Hematopoietic multipotent progenitor cell treated with erythropoietin and hydrocortisone succinate and interleukin-3 and kit ligand, for 6 days (in vitro differentiated cells): ENCODE measurements at regions not wholly inside any gene's neighbourhood (a gene's known extent, or its start where the extent isn't known, plus 50 kb on each side); places are given as distances from the start of the nearest gene placed in this dataset.
A peak's percentile ranks its signal among the peaks of the same experiment; 100 is the strongest.

Experiments
- DNase-seq: peaks from one replicate; pipeline ENCODE4 v3.0.0-alpha.2; 2015

DNA sequence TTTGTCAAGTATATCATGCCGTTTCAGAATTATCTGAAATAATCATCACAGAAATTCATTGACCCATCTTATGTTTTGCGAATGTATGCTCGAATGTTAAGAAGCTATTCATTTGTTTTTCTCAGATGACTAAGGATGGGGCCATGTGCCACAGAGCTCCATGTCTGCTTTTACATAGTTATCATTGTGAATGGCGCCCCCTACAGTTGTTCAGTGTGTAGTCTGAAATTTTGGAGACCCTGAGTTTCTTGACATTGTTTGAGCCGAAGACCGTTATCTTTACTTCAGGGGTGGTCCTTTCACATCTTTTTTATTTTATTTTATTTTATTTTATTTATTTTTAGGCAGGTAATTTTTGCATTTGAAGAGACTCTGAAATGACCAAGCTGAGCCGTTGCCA, 972.0 kb upstream of the RBFOX1 start:
- no peak for DNase-seq

DNA sequence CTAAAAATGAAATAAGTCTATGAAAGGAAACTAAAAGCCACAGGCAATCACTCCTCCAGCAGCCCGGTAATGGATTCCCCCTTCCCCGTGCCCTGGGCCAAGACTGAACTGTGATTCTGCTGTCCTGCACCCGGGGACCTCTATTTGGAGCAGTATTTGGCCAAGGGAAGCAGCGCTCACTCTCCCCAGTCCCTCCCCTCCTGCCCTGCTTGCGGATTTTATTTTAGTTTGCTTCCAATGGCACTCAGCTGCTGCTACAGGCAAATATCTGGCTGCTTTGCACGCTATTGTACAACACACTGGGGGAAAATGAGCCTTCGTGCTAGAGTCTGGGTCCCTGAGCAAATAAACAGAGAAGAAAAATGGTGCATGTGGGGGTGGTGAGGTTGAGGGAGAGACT, 975.7 kb upstream of the RBFOX1 start:
- no peak for DNase-seq

DNA sequence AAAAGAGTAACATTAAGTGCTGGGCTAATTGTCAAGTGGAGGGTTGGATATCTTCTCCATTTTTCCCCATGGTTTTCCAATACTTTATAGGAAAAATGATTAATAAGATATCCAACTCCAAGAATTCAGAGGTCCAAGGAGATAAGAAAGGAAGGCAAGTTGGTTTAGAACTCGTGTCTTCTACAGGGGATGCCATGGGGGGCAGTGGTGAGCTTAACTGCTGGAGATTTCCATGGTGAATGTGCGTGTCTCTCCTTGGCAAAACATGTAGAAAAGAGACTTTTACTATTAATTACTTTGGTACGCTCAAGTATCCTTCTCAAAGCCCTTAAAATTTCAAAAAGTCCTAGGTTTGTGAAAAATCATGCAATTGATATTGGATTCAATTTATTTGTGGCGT, 982.9 kb upstream of the RBFOX1 start:
- no peak for DNase-seq

DNA sequence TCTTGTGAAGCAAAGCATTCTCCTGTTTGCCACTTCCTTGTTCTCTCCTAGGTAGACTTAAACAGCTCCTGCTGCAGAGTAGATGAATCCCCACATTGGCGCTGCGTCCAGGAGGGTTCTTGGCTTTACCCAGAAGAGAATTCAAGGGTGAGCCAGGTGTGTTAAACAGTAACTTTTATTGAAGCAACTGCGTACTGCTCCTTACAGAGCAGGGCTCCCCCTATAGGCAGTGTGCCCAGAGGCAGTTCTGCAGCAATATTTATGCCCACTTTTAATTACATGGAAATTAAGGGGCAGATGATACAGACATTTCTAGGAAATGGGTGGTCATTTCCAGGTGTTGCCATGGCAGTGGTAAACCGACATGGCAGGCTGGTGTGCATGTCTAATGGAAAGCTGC, 987.6 kb upstream of the RBFOX1 start:
- DNase-seq, result no peak

DNA sequence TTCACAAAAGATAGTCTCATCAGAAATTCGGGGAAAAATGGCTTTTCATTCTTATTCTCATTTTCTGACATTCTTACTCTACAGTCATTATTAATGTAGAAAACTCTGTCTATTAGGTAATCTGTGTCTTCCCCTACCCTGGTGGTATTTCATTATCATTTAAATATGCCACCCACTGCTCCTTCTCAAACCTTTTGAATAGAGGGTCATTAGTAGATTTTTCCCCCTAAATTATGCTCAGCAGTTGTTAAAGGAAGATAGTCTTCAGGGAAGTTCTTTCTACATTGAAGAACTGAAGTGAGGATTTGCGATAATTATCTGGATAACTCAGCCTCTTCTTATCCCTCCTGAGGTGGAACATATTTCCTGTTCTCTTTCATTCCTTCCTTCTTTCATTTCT, 989.5 kb upstream of the RBFOX1 start:
- DNase-seq, result no peak

DNA sequence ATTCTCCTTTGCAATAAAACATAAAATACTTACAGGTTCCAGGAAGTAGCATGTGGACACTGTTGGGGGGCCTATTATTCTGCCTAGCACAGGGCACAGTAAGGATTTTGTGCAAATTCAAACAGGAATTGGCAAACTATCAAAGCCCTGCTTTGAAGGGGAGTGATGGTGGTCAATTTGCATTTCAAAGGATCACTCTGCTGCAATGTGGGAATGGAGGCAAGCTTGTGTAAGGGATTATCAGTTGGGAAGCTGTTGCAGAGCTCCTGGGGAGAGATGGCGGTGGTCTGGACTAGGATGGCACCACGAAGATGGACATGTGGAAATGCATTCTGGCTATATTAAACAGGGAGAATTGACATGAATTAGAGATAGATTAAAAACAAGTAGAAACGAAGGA, 990.7 kb upstream of the RBFOX1 start:
- no peak for DNase-seq

DNA sequence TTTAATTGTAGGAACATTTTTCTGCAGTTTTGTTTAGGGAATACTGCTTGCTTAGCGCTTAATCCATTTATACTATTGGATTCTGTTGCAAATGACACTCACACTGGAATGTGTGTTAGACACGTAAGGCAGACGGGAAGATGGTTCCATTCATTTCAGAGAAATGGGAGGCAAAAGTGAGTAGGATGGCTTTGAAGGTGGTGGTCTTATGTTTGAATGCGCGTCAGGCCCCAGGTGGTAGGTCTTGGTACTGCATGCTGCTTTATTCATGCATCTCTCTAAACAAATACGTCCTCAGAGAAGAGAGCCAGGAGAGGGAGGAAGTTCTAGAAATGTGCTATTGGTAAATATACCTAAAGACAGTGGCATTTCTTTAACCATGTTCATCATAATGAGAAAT, 997.6 kb upstream of the RBFOX1 start:
- peak; percentile 31 for DNase-seq

DNA sequence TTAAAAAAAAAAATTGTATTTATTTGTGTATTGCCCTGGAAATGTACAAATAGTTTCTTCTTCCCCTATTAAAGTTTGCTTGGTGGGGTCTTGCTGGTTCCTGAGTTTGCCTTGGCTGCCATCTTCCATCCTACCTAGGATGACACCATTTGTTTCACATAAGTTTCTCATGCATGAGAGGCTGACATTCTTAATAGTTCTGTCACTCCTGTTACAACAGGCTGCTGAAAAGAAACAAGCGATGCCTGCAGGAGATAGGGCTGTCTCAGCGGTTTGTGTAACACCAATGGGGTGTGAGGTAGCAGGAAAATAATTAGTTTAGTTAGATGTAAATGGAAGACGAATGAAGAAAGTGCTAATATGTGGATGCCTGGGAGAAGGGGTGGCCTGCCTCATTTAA, 1000.9 kb upstream of the RBFOX1 start:
- DNase-seq, result no peak

DNA sequence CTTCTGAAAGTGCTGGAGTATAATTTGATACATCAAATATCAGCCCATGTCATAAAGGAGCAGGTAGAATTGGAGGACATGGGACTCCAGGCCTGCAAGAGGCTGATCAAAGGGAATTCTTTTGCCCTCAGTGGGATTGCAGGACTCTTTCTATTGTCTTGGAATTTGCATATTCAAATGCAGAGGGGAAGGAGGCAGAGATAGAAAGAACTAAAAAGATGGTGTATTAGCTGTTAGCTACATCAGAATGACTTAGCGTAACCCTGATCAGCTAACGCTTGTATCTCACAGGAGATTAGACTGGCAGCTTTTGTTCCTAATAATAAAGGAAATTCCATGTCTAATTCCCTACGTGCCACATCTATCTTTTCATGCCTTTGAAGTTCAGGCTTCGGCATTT, 1014.7 kb upstream of the RBFOX1 start:
- no peak for DNase-seq

DNA sequence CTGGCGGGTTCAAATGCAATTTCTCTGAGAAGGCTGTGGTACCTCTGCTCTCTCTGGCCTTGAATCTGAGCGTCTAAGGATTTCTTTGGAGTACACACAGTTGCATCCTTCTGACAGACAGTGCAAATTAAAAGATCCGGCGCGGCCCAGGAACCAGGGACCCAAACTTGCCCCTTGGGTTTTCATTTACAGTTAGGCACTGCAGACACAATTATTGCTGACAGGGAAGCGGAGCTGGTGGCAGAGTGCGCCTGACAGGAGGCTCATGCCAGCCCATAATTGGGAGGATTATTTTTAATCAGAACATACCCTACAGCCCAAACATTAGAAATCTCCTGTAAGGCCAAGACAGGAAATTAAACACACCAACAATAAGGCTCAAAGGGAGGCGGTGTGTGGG, 1023.4 kb upstream of the RBFOX1 start:
- DNase-seq, result no peak

DNA sequence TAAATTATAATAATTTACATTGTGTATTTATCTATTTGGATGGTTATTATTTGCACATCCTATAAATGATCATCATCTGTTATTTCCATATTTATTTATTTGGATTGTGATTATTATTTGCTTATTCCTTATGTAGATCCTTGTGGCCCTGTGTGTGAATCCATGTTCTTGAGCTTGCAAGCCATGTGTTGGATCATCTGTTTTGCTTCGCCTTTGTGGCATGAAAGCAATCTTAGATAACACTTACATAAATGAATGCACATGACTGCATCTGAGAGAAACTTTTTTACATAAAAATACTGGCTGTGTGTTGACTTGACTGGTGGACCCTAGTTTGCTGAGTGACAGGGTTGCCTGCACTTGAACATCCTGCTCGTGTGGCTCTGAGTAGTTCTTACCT, 1024.5 kb upstream of the RBFOX1 start:
- no peak for DNase-seq

DNA sequence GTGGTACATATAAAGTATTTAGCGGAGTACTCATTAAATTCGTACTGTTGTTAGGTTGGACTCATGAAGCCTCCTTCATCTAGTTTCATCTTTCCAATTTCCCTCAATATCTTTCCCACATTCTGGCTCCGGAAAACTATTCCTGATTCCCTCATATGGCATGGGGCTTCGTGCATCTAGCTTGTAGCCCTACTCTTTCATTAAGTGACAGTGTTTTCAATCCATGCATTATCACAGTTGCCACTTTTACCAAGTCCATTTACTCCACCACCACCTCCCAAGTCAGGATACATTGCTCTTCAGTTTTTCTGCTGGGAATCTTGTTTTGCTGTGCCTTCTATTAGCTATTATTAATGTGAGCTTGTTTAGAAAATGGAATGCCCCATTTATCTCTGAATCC, 1032.1 kb upstream of the RBFOX1 start:
- no peak for DNase-seq

DNA sequence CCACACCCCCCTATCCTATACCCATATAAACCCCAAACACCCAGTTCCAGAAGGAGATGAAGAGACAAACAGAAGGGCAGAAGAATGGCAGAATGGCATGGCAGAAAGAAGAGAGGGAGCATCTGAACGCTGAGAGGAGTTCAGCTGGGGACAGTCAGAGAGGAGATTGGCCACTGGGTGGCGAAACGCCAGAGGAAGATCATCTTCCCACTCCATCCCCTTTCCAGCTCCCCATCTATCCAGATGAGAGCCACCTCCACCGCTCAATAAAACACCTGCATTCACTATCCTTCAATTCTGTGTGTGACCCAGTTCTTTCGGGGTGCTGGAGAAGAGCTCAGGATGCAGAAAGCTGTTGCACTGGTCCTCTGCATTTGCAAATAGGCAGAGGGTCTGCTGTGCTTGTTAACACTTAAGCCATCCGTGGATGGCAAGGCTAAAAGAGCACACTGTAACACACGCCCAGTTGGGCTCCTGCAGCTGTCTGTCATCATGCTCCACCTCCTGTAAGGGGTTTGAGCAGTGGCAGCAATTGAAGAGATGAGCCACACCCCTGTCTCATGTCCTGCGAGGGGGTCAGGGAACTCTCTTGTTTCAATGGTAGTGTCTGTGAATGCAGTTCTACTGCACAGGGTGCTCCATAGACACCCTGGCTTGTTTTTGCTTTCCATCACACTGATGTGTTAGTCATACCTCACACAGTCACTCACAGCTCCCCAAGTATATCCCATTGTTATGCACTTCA, 1034.8 kb upstream of the RBFOX1 start:
- DNase-seq, result no peak

DNA sequence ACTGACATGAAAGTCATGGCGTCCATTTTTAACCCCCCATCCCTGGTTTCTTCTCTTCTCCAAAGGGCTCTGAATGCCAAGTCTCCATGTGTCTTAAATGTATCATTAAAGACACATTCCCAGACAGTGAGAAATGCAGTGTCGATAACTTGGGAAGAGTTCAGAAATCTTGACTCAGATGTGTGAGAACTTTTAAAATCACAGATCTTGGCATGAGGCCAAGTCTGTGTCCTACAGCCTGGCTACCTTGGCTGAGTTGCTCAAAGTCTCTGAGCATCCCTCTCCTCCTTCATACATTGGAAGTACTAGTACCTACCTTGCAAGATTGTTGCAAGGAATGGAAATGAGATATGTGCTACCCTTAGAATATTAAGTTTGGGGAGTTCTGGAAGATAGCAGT, 1046.5 kb upstream of the RBFOX1 start:
- DNase-seq, result no peak

DNA sequence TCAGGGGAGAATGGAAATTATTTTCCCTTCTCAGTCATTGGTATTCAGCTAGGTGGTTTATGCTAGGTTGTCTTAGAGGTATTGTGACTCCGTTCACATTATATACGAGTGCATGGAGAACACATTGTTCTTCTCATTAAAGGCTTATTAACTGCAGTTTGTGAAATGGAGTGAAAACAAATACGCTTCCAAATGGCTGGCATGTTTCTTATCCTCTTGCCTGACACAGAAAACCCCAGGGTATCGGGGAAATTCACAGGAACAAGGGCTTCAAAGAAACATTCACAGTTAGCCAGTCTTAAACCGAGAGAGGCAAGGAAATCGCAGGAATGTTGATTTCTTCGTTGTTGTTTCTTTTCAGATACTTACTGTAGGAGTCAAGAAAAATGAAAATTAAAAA, 1047.9 kb upstream of the RBFOX1 start:
- DNase-seq, result no peak

DNA sequence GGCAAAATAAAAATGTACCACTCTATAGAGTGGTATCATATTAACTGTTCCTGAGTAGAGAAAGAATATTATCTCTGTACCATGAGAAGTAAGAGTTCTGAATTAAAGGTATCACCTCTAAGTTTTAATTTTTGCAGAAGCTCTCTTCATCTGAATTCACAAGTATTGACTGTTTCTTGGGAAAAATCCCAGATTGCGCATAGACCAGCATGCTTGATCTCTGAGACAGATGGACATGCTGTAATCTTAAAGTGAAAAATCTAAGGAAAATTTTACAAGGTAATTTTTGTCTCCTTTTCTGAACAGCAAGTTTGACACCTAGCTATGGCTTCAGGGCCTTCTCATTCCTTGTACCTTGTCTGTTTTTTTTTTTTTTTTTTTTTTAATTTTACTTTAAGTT, 1050.7 kb upstream of the RBFOX1 start:
- no peak for DNase-seq

DNA sequence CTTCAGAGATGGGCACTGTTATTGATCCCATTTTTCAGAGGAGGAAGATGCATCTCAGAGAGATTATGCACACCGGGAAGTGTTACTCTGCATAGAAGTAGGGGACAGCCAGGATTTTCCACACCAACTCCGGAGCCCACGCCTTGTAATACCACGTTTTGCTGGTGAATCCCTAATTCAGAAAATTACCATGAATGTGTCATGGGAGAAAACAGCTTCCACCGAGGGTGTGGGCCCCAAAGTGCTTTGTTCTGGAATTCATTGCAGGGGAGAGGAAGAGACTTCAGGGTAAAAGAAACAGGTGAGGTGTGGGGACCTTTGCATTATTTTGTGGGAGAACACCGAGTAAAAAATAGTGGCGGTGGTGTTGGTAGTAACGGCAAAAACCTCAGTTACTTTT, 1051.4 kb upstream of the RBFOX1 start:
- DNase-seq, result no peak

DNA sequence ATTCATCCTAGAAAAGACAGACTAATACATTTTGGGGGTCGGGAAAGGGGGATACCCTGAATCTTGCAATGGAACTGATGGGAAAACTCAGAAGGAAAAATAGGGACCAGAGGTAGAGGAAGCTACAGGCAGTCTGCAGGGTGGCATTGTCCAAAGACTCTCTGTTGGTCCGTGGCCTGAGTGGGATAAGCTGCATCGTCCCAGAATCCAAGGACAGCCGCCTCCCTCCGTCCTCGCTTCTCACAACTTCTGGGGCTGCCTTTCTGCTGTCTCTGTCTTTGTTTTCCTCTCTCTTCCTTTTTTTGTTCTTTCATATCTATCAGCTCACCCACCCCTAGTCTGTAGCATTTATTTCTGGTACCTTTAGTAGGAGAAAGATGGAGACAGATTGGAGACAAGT, 1052.6 kb upstream of the RBFOX1 start:
- no peak for DNase-seq

DNA sequence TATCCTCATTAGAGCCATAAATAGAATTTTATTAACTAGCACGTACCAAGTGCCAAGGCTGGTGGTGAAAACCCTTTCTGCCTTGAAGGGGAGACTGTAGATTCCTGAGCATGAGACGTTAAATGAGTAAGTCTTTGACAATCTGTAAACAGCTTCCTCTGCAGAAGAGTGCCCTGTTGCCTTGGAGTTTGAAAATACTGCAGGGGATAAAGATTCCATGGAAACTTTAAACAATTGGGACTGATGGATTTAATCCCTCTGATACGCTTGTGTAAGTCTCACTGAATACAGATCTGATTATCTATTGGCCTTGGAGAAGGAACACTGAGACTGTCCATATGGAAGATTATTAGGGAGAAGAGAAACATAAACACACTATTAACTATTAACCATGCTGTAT, 1053.4 kb upstream of the RBFOX1 start:
- no peak for DNase-seq

DNA sequence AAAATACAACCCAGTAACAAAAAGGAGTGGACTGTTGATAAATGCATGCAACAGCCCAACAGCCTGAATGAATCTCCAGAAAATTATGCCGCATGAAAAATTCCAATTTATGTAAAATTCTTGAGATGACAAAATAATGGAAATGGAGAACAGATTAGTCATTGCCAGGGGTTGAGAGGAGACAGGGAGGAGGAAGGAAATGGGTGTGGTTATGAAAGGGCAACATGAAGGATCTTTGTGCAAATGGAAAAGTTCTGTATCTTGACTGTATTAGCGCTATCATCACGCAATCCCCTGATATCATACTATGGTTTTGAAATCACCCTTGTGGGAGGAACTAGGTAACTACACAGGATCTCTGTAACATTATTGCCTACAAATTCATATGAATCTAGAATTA, 1058.3 kb upstream of the RBFOX1 start:
- no peak for DNase-seq

DNA sequence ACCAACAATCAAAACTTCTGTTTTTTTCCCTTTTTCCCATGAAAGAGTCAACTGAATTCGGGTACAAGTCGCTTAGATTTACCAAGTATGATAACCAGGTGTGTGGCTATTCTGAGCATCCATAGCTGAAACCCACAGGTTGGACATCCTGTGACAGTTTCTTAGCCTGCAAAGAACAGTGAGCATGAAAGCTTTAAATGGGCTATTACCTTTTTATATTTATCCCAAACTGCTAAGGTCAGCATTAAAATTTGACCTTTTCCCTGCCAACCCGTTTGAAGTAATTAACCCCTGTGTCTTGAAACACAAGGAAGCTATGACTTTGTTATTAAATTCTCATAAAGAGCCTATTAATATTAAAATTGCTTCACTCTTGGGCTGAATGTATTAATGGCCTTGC, 1065.0 kb upstream of the RBFOX1 start:
- no peak for DNase-seq

DNA sequence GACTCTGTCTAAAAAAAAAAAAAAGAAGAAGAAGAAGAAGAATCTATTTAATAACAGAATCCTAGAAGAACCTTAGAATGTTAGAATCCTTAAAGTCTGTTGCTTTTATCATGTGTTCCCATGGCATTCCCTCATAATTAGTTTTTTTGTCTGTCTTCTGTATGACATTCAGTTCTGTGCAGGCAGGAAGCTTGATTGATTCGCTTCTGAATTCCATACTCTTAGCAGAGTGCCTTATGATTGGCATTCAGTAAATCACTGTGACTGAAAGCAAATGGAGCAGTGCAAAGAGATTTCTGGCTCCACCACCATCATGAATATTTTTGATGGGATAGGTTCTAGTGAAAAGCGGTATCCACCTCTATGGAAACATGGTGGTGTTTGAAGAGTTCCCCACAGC, 1065.9 kb upstream of the RBFOX1 start:
- DNase-seq, result no peak

DNA sequence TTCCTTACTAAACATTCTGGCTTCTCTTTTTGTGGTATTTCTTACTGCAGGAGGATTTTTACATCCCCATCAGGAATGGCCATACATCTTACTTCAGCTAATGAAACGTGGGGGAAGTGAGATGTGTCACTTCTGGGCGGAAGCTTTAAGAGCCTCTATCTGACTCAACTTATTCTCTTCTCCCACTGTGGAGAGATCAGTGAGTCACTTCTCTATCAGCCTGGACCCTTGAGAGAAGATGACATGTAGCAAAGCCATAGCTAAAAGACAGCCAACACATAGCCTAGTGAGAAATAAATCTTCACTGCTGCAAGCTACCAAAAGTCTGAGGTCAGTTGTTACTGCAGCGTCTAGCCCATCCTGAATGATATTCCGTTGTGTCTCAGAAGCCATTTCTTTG, 1066.7 kb upstream of the RBFOX1 start:
- no peak for DNase-seq

DNA sequence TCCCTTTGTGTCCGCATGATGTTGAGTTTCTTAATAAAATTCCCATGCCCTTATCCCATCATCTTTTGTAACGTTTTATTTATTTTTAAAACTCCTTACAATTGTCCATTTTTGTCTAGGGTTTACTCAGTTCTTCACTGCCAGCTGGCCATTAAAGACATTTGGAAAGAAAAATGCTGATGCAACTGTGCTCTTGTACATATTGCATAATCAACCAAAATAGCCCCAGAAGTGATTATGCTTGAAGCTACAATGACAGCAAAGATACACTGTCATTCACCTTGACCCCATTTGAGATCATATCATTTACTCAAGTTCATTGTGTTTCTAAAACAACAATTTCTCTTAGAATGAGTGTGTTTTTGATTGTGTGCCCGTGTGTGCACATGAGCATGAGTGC, 1074.6 kb upstream of the RBFOX1 start:
- no peak for DNase-seq

DNA sequence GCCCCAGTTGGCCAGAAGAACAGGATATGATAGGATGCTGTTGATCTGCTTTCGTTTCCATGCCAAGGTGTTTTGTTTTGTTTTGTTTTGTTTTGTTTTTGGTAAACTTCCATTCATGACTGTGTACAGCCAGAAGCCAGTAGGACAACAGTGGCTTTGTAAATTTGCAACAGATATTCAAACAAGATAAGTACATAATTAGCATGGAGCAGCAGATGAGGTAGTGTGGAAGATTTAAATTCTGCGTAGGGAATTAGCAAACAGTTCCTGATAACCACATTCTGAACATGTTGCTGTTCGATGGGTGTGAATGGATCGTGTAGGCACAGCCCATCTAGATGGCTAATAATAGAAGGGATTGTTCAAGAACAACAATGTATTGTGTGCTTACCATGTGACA, 1080.1 kb upstream of the RBFOX1 start:
- no peak for DNase-seq

DNA sequence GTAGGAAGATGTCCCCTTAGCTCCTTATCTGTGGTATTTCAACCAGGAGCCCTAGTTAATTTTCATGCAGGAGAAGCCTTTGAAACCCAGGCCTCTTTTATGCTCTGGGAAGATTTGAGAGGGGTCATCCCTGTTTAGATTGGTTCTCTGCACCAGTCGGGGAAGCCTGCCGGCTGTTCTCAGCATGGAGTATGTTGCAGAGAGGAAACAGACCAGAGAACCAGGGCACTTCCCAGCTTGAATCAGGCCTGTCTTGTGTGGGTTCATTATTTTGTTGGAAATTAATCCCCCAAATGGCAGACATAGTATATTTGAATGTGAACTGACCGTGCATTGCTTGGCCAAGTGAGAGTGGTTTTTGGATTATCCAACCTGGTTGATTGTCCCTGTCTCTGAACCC, 1082.1 kb upstream of the RBFOX1 start:
- no peak for DNase-seq
